ENCODE measurements at regions not wholly inside any gene's neighbourhood (a gene's known extent, or its start where the extent isn't known, plus 50 kb on each side); places are given as distances from the start of the nearest gene placed in this dataset.

- TF ChIP-seq CTCF (IDR thresholded peaks at IDR 0.05) (no peak), POLR2A (IDR thresholded peaks at IDR 0.05) (no peak), EP300 (IDR thresholded peaks at IDR 0.05) (no peak), POLR2AphosphoS5 (IDR thresholded peaks at IDR 0.05) (no peak)
These were observed 196.7 kb downstream of the MTERF1 start for GRCh38 chr7:91683823-91684222.
